NCI-H187 treated with DMSO at 0.1 percent for 48 hours (cell line): ENCODE measurements at regions not wholly inside any gene's neighbourhood (a gene's known extent, or its start where the extent isn't known, plus 50 kb on each side); places are given as distances from the start of the nearest gene placed in this dataset.
A peak's percentile ranks its signal among the peaks of the same experiment; 100 is the strongest.

Experiments
- DNase-seq: peaks from one replicate; lab custom pipeline; 2025; lab: John Stamatoyannopoulos, UW

DNA sequence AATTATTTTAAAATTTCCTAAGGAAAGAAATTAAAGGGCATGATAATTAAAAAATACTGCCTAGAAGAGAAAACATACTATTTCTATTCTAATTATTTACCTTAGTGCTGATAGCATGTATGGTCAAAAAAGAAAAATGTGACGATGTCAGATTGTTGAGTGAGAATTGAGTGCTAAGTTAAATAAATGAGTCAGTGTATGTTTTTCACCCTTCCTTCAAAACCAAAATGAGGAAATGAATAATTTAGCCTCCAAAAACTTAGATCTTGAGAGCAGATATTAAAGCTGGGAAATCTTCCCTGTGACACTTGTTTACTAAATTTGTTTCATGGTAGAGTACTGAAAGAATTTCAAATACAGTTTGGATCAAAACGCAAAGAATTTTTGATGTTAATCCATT lies 58.6 kb upstream of the NYAP2 start:
- no peak for DNase-seq

GRCh38 chr2:225337183-225337582 lies 62.3 kb upstream of the NYAP2 start:
- DNase-seq = no peak

- peak; percentile 1 for DNase-seq
These were observed 65.0 kb upstream of the NYAP2 start for GRCh38 chr2:225334514-225334913.

DNA sequence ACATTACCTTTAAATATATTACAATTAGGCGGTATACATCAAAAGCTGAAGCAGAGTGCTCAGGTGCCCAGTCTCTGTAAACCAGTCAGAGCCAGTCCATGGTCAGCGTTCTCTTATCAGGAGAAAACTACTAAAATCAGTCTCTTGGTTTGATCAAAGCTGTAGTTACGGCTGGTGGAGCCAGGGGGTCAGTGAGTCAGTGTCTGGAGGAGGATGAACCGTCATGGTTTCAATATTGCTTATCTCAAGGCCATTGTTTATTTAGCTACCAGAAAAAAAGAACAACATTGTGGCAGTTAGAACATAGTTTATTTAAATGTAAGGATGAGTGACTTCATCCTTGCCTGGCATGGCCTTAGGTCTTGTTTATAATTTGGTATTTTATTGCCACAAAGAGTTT lies 71.3 kb upstream of the NYAP2 start:
- no peak for DNase-seq

DNA sequence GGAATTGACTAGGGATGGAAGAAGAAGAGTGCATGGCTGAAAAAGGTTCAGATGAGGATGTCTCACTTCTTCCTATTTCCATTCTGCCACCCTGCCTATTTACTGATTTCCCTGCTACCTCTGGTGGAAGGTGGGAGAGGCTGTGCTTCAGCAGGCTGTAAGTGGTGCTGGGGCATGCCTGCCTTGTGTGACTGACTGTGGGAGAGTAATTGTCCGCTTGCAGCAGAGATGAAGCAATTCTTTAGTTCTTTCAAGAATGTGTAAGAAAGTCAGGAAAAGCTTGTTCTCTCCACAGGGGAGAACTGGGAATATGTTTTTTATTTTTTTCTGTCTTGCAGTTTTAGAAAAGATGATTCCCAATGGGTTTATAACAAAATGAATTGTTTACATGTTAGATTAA lies 72.5 kb upstream of the NYAP2 start:
- no peak for DNase-seq

GRCh38 chr2:225319872-225320271 lies 79.6 kb upstream of the NYAP2 start:
- DNase-seq = no peak

DNA sequence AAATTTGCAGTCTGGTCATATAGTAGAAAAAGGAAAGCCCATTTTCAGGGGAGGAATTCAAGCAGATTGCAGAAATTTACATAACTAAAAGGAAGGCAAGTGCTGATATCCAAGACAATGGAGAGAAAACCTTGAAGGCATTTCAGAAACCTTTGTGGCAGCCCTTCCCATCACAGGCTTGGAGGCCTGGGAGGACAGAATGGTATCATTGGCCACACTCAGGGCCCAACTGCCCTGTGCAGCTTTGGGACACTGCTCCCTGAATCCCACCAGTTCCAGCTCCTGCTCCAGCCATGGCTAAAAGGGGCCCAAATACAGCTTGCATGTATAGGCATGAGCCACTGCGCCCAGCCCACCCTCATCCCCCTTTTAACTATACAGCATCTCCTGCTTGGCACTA lies 81.1 kb upstream of the NYAP2 start:
- DNase-seq = no peak

DNA sequence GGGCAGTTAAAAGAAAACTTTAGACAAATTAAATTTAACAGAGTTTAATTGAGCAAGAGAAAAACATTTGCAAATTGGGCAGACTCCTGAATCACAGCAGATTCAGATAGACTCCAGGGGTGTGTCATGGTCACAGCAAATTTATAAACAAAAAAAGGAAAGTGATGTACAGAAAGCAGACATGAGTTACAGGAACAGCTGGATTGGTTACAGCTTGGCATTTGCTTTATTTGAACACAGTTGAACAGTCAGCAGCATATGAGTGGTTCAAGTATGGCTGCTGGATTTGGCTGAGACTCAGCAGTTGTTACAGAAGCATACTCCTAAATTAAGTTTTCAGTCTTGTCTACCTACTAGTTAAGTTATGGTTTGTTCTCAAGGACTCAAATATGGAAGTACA lies 82.3 kb upstream of the NYAP2 start:
- no peak for DNase-seq

DNA sequence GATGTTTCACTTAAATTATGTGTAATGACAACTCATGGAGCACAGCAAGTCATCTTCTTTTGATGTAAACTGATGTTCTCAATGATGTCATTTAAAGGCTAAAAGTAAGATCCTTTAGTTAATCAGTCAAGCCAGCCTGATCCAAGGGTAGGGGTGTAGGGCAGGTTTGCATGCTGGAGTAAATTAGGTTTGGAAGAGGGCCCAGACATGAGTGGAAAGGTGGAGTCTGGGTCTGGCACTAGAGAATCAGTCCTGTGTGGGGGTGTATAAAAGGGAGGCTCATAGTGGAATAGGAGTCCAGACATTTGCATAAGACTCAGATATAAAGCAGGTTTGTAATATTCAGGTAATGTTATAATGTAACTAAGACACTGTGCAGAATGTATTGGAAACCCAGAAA lies 88.8 kb upstream of the NYAP2 start:
- DNase-seq = no peak

DNA sequence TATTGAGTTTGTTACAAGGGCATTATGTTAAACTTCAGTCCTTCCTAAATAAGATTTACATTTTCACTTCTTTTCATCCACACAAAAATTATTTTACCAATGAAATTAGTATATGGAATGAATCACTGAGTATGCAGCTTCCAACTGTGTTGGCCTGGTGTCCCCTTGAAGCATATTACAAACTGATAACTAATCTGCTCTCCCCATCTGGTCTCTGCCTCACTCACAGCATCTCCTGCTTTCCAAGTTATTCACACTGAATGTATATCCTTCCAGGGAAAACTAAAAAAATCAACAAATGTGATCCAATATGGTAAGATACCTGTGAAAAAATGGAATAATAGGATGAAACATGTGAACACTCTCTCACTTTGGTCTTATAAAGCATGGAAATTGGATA lies 90.0 kb upstream of the NYAP2 start:
- no peak for DNase-seq

DNA sequence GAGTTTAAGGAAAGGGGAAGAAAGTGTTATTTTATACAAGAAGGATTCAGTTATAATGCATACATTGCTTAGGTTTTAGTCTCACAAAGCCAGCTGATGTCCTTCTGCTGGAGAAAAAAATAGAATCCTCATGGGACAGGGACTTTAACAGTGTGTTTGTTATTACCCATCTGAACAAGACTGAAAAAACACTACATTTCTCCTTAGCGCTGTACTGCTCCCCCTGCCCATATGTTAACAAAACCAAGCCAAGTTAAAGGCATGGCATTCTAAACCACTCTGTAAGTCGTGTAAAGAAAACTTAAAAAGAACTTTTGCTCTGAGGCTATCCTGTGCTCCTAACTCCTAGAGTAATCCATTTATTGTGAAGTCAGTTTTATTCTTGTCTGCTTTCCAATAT lies 102.6 kb upstream of the NYAP2 start:
- DNase-seq = no peak

DNA sequence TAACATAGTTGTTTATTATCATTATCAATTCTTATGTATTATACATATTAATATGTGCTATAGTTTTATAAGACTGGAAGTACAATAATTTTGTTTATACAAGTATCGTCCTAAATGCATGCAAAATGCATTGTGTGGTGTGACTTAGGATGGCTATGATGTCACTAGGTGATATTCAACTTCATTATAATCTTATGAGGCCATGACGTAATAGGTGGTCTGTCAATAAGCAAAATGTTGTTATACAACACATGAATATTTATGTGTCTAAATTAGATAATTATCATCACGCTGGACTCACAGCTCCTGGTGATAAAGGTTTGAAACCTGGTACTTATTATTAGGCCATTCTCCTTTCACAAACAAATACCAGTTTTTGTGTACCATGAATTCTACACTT lies 104.4 kb upstream of the NYAP2 start:
- no peak for DNase-seq

DNA sequence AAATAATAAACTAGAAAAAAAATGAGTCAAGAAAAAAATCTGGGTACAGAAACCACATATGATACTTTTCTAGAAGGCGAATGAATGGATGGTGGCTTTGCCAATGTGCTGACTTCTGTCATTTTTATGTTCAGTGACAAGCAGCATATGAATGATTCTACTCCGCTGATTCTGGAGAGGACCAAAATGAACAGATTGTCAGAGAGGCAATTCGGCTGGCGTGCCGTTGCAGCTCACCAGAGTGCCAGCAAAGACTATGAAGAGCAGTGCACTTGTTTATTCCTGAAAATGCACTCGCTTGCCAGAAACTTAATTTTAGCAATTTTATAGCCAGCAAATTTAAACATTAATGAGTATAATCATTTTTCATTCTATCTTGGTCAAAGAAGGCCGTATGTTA lies 105.9 kb upstream of the NYAP2 start:
- no peak for DNase-seq

DNA sequence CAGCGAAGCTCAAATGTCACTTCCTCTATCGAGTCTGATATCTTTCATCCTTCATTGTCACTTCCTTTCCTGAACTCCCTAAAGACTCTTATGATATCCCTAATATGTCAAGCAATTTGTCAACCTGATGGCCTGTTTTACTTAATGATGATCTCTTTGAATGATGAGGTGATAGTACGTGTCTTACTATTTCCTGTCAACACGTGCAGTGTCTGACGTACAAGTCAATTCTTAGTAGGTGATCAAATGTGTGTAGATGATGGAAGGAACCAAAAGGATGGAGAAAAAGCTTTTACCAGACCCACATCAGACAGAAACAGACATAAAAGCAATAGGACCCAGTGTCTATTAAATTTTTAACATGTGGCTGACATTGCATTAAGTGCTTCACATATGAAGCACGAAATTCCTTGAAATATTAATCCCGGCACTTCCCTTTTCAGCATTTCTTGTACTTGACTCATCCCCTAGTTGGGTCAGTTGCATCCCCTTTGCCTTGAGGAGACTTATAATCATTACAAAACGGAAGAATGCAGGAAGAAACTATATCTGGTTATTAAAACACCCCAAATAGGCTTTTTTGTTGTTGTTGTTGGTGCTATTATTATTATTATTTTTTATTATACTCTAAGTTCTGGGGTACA lies 108.6 kb upstream of the NYAP2 start:
- DNase-seq = no peak

GRCh38 chr2:225289659-225290058 lies 109.9 kb upstream of the NYAP2 start:
- no peak for DNase-seq

GRCh38 chr2:225288986-225289385 lies 110.5 kb upstream of the NYAP2 start:
- DNase-seq = no peak

DNA sequence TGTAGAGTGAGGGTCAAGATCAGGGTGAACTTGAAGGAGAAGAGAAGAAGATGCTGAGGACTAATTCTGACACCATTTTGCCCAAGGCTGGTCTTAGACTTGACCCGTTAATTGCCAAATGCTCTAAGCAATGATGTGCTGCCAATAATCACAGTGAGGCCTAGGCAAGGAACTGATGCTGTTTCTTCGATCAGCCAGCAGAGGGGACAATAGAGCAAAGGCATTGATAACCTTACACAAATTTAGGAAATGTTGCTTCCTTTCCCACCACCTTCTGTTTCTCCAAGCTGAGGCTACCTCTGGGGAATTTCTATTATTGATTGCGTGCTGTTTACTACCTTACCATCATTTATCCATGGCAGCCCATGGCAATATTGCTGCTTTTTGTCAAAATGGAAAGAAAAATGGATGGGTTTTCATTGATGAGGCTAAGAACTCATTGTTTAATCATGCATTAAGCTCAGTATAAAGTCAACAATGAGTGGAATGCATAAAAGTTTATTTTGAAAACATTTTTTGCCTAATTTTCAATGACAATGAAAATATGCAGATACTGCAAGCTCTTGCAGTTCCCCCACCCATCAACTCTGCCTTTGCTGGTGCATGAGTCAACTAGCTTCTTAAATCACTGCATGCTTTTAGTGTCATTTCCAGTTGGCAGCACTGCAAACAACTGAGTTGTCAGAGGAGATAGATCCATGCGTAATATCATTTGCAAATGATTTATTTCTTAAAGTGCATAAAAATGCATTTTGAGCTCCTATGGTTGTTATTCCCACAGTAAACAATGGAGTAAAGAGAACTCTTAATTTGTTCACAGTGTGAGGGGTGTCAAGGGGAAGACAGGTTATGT lies 116.4 kb upstream of the NYAP2 start:
- no peak for DNase-seq

DNA sequence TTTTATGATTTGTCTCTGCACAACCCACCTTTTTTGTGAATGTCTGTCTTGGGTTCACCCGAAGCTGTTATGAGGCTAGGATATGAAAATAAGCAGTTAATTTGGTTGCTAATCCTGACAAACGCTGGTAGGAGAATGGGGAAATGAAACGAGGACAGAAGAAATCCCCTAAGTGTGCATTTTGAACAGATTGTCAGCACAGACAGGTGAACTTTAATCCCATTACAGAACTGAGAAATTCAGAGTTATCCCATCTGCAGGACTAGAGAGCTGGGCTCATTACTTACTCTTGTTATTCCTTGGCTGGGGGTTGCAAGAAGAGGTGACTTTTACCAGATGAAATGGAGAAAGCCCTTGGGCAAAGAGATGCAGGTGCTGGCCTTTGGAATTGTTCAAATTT lies 123.3 kb upstream of the NYAP2 start:
- DNase-seq = no peak

DNA sequence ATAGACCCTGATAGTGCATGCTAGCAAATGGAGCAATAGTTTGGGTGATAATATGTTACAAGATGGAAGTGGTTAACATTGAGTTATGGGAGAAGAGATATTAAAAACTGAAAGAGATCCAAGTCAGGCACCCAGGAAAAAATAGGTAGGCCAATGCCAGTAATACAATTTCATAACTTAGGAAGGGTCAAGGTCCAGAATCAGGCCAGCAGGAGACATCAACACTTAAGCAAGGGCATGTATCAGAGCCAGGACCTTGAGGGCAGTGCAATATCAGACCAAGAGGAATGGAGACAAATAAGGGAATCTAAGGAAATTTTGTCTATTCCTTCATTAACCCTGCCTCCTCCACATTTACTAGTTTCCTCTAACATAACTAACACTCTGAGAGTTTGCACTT lies 124.1 kb upstream of the NYAP2 start:
- DNase-seq = no peak

- DNase-seq = no peak
These were observed 124.8 kb upstream of the NYAP2 start for GRCh38 chr2:225274751-225275150.

- no peak for DNase-seq
These were observed 127.3 kb upstream of the NYAP2 start for GRCh38 chr2:225272173-225272572.

DNA sequence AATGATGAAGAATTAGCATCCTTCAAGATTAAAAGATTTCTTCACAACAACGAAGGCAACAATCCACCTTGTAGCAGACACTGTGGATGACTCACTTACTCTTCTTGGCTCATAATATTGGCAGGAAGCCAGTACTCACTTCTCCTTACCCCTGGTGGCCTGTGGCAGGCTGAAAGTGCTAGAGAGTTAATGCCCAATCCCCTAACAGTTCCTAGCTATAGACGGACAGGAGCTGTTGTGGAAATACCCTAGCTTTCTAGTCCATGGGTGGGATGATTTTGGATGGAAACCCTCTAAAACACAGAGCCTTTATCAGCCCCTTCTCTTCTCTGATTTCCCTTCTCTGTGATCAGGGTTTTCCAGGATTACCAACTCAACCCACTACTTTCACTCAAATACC lies 128.6 kb upstream of the NYAP2 start:
- DNase-seq = no peak

DNA sequence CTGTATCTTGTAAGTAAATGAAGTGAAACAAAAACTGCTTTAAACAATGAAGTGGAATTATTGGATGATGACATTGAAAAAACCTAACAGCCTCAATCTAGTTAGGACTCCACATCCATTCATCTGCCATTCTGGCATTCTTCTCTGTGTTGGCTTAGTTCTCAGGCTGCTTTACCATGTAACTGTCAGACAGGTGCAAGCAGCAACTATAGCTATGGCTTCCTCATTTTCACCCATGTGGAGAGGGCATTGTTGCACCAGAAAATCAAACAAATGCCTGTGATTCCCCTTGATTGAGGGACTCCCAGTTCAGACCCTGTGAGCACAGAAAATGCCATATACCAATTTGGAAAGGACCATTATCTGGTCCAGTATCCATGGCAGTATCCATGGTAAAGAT lies 129.5 kb upstream of the NYAP2 start:
- DNase-seq = no peak

- DNase-seq = no peak
These were observed 145.1 kb upstream of the NYAP2 start for GRCh38 chr2:225254363-225254762.
